ENCODE measurements at regions not wholly inside any gene's neighbourhood (a gene's known extent, or its start where the extent isn't known, plus 50 kb on each side); places are given as distances from the start of the nearest gene placed in this dataset.

DNA sequence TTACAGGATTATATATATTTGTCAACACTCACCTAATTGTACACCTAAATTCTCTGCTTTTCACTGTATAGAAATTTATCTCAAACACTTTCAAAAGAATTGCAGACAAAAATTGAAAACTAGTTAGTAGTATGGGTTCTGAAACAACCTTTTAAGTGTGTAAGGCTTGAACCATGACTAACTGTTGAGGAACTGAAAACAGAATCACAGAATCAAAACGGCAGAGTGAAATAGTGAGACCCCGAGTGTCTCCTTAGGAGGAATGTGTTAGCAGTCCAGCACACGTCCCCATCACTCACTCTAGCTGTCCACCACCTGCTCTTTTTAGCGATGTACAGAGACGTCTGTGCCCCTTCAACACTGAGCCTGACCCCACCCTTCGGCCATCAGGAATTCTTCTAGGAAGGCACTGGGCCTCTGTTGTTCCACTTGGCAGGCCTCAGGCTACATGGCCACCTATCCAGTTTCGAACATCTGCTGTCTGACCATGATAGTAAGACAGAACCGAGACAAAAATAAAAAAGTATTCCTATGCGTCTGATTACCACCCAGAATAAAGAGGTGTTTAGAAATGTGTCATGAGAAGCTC lies 227.4 kb downstream of the C6orf118 start:
- H3K27me3 Mint-ChIP-seq = no peaks in the 10 kb centered on the region
- peaks cover 5% of the 10 kb centered on the region for H3K9me3 Mint-ChIP-seq
- no peaks in the 10 kb centered on the region for H3K36me3 Mint-ChIP-seq
- no peak overlapping the region for H3K4me3 Mint-ChIP-seq
- H3K27ac Mint-ChIP-seq = no peak overlapping the region
- no peak for DNase-seq
- H3K4me1 Mint-ChIP-seq = no peaks in the 10 kb centered on the region

DNA sequence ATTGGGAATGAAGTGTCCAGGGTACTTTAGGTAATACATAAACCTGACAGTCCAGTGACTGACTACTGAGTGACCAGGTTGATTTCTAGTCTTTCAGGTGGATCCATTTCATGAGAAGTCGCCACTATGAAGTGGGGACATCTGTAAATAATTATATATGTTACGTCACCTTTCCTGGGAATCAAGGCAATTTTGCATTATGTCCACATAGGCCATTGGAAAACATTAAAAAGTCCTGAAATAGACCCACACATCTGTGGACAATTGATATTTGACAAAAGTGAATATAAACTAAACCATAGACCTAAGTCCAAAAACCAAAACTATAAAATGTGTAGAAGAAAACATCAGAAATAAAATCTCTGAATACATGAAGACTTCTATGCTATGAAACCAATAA lies 231.5 kb downstream of the C6orf118 start:
- no peak for DNase-seq
- Mint-ChIP-seq H3K4me1 (no peaks in the 10 kb centered on the region), H3K27me3 (no peaks in the 10 kb centered on the region), H3K9me3 (peaks cover 2% of the 10 kb centered on the region), H3K4me3 (no peak overlapping the region), H3K27ac (no peak overlapping the region), H3K36me3 (no peaks in the 10 kb centered on the region)

DNA sequence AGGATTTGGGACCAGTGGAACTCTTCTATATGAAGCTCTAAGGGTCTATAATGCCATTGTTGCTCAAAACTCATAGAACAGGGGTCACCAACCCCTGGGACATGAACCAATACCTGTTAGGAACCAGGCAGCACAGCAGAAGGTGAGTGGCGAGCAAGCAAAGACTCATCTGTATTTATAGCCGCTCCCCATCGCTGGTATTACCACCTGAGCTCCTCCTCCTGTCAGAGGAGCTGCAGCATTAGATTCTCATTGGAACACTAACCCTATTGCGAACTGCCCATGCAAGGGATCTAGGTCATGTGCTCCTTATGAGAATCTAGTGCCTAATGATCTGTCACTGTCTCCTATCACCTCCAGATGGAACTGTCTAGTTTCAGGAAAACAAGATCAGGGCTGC lies 237.5 kb downstream of the C6orf118 start:
- Mint-ChIP-seq H3K36me3 (no peaks in the 10 kb centered on the region), H3K27me3 (no peaks in the 10 kb centered on the region), H3K9me3 (peaks cover 2% of the 10 kb centered on the region), H3K27ac (no peak overlapping the region), H3K4me1 (no peaks in the 10 kb centered on the region), H3K4me3 (no peak overlapping the region)
- DNase-seq = no peak

DNA sequence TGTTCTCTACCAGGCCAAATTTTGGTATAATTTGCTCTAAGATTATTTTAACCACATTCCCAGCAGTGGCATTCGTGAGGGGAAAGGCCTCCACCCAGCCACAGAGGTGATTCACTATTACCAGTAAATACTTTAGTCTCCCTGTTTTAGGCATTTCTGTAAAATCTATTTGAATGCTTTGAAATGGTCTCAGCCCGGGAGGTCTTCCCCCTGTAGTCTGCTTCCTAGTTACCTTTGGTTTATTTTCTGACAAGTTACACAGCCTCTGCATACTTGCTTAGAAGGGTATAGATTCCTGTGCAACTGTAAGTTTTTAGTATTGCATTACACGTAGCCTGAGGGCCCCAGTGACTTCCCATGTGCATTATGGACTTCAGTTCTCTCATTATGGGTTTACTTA lies 248.7 kb downstream of the C6orf118 start:
- no peaks in the 10 kb centered on the region for H3K27me3 Mint-ChIP-seq
- peaks cover 2% of the 10 kb centered on the region for H3K9me3 Mint-ChIP-seq
- no peak overlapping the region for H3K4me3 Mint-ChIP-seq
- no peak overlapping the region for H3K27ac Mint-ChIP-seq
- no peak for DNase-seq
- H3K4me1 Mint-ChIP-seq = no peaks in the 10 kb centered on the region
- no peaks in the 10 kb centered on the region for H3K36me3 Mint-ChIP-seq

DNA sequence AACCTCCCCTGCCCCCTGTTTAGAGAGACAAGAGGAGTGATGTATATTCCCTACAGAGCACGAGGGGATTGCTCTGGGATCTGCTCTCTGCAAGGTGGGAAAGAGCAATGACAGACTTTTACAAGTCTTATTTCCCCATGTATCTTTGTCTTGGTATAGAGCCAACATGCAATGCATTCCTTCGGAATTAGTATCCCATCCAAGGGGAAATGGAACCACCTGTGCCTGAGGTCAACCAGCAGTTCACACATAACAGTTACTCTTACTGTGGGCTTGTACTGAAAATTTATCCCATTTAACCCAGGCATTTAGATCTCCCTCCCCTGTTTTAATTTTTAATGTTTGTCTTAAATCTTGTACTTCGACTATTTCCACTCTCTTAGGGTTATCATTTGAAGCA lies 250.4 kb downstream of the C6orf118 start:
- no peaks in the 10 kb centered on the region for H3K4me1 Mint-ChIP-seq

DNA sequence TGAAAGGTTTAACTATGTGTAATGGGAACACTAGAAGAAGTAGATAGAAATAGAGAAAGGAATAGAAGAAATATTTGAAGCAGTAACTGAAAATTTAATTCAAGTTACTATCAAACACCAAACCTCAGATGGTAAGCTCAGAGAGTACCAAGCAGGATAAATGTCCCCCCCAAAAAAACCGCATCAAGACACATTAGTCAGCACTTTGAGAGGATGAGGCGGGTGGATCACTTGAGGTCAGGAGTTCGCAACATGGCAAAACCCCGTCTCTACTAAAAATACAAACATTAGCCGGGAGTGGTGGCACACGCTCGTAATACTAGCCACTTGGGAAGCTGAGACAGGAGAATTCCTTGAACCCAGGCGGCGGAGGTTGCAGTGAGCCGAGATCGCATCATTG lies 253.1 kb downstream of the C6orf118 start:
- H3K27ac Mint-ChIP-seq = no peak overlapping the region
- H3K4me1 Mint-ChIP-seq = no peaks in the 10 kb centered on the region
- H3K9me3 Mint-ChIP-seq = peaks cover 2% of the 10 kb centered on the region
- H3K36me3 Mint-ChIP-seq = no peaks in the 10 kb centered on the region
- no peaks in the 10 kb centered on the region for H3K27me3 Mint-ChIP-seq
- no peak for DNase-seq
- H3K4me3 Mint-ChIP-seq = no peak overlapping the region

More for the DNA sequence above, 250.4 kb downstream of the C6orf118 start:
- H3K27me3 Mint-ChIP-seq = no peaks in the 10 kb centered on the region
- H3K36me3 Mint-ChIP-seq = no peaks in the 10 kb centered on the region
- H3K27ac Mint-ChIP-seq = no peak overlapping the region
- H3K9me3 Mint-ChIP-seq = peaks cover 2% of the 10 kb centered on the region
- no peak overlapping the region for H3K4me3 Mint-ChIP-seq
- DNase-seq = no peak

DNA sequence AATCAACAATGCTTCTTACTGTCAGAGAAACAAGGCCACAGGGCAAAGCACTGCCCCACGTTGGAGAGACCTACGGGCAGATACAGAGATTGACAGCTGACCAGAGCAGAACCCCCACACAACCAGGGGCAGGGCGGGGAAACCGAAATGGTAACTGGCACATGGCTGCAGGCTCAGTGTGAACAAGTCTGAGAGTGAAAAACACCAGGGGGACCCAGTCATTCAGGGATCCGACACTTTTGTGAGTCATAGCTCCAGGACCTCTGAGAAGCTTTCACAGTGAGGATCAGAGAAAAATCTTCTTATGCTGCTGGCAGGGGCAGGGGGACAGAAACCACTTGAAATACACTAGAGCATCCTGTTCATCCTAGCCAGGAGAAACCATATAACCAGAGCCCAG lies 254.2 kb downstream of the C6orf118 start:
- Mint-ChIP-seq H3K27me3 (no peaks in the 10 kb centered on the region), H3K9me3 (peaks cover 2% of the 10 kb centered on the region), H3K4me1 (no peaks in the 10 kb centered on the region), H3K4me3 (no peak overlapping the region), H3K27ac (no peak overlapping the region), H3K36me3 (no peaks in the 10 kb centered on the region)
- DNase-seq = no peak

DNA sequence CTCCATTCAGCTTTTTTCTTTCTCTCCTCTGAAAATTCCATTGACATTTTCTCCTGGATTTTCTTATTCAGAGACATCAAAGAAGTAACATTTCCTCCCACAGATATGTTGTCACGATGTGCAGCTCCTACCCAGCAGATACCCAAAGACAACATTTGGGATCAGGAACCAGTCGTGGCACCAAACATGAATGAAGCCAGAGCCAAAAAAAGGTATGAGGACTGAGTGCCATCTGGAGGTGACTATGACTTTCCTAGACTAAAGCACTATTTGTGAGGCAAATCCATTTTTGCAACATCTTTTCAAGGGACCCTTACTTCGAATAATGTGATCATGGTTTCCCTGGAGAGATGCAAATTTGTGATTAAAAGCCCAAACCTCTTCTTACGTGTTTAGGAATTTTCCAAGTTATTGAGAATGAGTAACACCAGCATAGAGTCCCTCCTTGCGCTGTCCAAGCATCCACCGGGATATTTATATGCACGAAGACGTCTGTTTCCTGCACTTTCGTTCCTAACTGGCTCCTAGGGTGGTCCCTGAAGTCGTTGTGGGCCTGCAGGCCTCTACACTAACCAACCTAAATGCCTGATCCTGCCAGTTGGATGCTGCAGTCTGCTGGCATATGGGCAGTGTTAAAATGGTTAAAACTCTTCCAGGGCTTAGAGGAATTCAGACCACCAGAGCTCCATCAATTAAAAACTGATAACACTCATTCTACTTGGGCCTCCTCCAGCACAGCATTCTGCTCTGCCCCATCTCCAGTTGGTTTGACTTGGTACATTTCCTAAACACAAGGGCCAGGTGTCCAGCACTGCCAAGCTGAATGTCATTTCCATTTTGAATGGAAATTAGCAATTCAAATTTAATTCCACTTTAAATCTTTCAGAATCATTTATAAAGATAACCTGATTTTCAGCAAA lies 256.6 kb downstream of the C6orf118 start:
- DNase-seq = no peak
- Mint-ChIP-seq H3K36me3 (no peaks in the 10 kb centered on the region), H3K4me3 (no peak overlapping the region), H3K27me3 (no peaks in the 10 kb centered on the region), H3K9me3 (peaks cover 8% of the 10 kb centered on the region), H3K27ac (no peak overlapping the region), H3K4me1 (no peaks in the 10 kb centered on the region)

DNA sequence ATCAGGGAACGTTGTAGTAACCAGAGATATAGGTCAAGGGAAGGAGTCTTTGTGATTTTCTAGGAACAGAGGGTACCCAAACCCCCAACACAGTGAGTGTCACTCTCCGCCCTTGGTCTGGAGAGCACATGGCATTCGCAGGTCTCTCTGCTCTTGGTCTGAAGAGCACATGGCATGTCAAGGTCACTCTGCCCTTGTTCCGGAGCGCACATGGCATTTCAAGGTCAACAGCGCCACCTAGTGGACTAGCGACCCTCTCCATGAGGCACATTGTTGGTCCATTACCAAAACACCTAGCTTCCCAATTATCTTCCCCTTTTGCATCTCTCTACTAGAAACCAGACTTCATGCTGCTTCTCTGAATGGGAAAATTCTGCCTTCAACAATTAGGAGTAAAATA lies 260.0 kb downstream of the C6orf118 start:
- Mint-ChIP-seq H3K27ac (no peak overlapping the region), H3K27me3 (no peaks in the 10 kb centered on the region), H3K4me3 (no peak overlapping the region), H3K36me3 (no peaks in the 10 kb centered on the region), H3K4me1 (no peaks in the 10 kb centered on the region), H3K9me3 (peaks cover 14% of the 10 kb centered on the region)
- DNase-seq = peak; percentile 21

DNA sequence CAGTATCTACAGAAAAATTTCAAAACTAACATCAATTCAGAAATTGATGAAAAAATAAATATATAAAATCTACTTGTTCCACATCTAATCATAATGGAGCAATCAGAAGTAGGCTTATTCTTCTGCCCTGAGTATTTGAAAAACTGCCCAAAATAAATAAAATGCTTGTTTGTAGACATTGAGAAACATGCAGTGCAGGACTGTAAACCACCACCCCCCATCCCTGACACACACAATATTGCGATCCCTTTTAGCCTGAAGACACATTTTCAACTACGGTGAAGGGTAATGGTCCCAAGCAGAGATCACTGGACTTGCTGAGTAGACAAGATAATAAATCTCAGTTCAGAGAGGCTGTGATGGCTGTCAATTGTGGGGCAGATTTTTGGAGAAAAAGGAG lies 261.5 kb downstream of the C6orf118 start:
- Mint-ChIP-seq H3K27me3 (no peaks in the 10 kb centered on the region), H3K9me3 (peaks cover 16% of the 10 kb centered on the region), H3K4me3 (no peak overlapping the region), H3K4me1 (no peaks in the 10 kb centered on the region), H3K36me3 (no peaks in the 10 kb centered on the region), H3K27ac (no peak overlapping the region)
- no peak for DNase-seq

DNA sequence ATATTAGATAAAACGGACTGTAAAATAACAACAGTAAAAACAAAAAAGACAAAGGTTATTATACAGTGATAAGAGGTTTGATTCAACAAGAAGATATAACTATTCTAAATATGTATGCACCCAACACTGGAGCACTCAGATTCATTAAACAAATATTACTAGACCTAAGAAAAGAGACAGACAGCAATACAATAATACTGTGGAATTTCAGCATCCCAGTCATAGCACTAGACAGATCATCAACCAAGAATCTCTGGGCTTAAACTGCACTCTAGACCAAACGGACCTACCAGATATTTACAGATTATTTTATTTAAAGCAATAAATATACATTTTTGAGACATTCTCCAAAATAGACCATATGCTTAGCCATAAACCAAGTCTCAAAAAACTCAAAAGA lies 263.8 kb downstream of the C6orf118 start:
- Mint-ChIP-seq H3K27me3 (no peaks in the 10 kb centered on the region), H3K36me3 (no peaks in the 10 kb centered on the region), H3K4me3 (no peak overlapping the region), H3K27ac (no peak overlapping the region), H3K9me3 (peaks cover 16% of the 10 kb centered on the region), H3K4me1 (no peaks in the 10 kb centered on the region)
- DNase-seq = no peak

DNA sequence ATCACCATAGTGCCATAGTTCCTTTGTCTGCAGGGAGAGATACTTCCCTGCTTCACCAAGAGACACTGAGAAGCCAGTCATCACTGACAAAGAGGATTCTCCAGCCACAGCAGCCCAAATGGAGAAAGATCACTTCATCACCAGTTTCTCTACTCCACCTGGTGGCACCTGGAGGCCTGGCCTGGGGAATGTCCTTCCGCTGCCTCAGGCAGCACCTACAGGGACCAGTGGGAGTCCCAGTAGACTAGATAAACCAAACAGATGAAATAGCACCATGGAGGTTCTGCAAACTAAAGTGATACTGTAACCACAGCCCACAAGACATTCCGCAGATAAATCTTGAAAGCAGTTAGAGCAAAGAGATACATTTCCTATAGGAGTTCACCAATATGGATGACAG lies 266.5 kb downstream of the C6orf118 start:
- no peaks in the 10 kb centered on the region for H3K36me3 Mint-ChIP-seq
- no peak overlapping the region for H3K27ac Mint-ChIP-seq
- H3K4me3 Mint-ChIP-seq = no peak overlapping the region
- H3K9me3 Mint-ChIP-seq = peaks cover 13% of the 10 kb centered on the region
- no peak for DNase-seq
- H3K4me1 Mint-ChIP-seq = no peaks in the 10 kb centered on the region
- H3K27me3 Mint-ChIP-seq = no peaks in the 10 kb centered on the region

DNA sequence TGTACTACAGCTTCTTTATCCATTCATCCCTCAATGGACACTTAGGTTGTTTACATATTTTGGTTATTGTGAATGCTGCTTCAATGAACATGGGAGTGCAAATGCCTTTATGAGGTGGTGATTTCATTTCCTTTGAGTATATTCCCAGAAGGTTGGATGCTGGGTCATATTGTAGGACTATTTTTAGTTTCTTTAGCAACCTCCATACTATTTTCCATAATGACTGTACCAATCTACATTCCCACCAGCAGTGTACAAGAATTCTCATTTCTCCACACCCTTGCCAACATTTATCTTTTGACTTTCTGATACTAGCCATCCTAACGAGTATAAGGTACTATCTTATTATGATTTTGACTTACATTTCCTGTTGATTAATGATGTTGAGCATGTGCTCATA lies 269.0 kb downstream of the C6orf118 start:
- Mint-ChIP-seq H3K36me3 (no peaks in the 10 kb centered on the region), H3K27ac (no peak overlapping the region), H3K4me1 (no peaks in the 10 kb centered on the region), H3K9me3 (peaks cover 7% of the 10 kb centered on the region), H3K4me3 (no peak overlapping the region), H3K27me3 (no peaks in the 10 kb centered on the region)
- no peak for DNase-seq

DNA sequence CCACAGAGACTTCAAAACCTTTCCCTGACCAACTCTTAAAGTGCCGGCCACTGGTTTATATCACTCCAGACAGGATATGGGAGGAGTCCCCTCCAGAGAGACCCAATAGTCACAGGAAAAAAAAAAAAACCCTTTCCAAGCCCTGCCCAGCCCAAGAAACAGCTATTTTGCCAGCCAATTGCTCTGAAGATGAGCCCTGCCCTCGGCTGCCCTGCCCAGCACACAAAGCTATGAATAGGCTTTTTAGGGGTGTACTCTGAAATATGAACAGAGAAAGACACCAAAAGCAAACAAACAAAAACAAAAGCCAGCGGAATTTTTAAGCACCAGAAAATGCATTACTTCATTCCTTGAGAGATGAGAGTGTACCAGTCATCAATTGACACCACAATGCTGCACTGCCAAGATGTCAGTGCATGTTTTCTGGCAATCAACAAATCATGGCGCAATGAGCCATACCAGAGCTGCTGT lies 275.1 kb downstream of the C6orf118 start:
- Mint-ChIP-seq H3K36me3 (no peaks in the 10 kb centered on the region), H3K27me3 (no peaks in the 10 kb centered on the region), H3K4me1 (no peaks in the 10 kb centered on the region), H3K27ac (no peak overlapping the region), H3K9me3 (peaks cover 5% of the 10 kb centered on the region), H3K4me3 (no peak overlapping the region)
- no peak for DNase-seq

DNA sequence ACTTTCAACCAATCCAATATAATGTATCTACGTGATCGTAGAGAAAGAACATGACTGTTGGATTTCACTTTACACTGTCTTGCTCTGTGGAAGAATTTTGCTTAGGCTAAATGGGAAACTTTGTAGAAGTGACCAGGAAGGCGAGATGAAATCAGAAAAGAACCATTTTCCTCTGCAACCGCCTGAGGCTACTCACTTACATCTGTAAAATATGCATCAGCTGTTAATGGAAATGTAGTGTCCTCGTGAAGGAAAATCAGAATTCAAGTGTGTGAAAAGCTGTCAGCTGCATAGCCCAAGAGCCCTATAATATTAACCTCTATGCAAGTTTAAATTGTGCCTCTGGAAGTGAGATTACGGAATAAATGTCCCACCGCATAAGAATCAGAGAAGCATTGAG lies 277.9 kb downstream of the C6orf118 start:
- Mint-ChIP-seq H3K4me3 (no peak overlapping the region), H3K36me3 (no peaks in the 10 kb centered on the region), H3K27ac (no peak overlapping the region), H3K4me1 (no peaks in the 10 kb centered on the region), H3K9me3 (peaks cover 5% of the 10 kb centered on the region), H3K27me3 (no peaks in the 10 kb centered on the region)
- DNase-seq = no peak

DNA sequence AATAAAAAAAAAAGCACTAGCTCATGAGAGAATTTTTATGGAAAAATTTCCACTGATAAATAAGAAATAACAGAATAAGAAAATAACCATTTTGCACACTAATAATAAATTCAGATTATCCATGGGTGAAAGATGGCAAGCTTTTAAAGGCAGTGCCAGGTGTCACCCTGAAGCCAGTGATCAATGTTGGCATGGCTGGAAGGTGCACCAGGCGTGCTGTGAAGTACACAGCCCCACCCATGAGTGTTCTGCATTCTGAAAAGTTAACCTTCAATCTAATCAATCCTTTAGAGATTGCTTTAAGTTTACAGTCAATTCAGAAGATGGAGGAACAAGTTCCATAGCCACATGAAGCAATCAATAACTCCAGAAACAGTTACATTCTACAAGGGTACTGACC lies 284.4 kb downstream of the C6orf118 start:
- Mint-ChIP-seq H3K4me1 (no peaks in the 10 kb centered on the region), H3K4me3 (no peak overlapping the region), H3K27me3 (no peaks in the 10 kb centered on the region), H3K36me3 (no peaks in the 10 kb centered on the region), H3K9me3 (peaks cover 5% of the 10 kb centered on the region), H3K27ac (no peak overlapping the region)
- DNase-seq = no peak

All from activated naive CD8-positive, alpha-beta T cell treated with anti-CD3 and anti-CD28 coated beads for 36 hours (primary cell).